ENCODE measurements at regions not wholly inside any gene's neighbourhood (a gene's known extent, or its start where the extent isn't known, plus 50 kb on each side); places are given as distances from the start of the nearest gene placed in this dataset.
"Not testable (repeated sequence)": the region's sequence is repeated elsewhere in the genome, so short reads cannot be mapped to it uniquely, and the experiment has no call there.

DNA sequence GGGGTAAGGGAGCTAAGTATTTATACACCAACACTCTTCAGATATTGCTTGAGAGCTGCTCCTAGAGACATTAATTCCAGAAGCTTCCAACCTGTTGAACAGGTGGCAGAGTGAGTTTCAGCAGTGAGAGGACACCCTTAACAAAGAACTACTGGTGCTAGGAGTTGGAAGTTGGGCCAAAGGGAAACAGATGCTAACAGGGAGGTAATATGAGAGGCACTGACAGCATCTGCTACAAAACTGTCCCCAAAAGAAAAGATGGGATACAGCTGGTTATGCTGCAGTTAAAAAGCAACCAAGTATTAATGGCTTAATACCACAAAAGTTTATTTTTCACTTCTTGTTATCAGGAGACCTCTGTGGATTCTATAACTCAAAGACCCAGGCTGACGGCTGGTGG is 104.5 kb upstream of the SATB1 start:
- H3K9me3 ChIP-seq (ENCODE audit: low read depth, low read length): no peaks in the 10 kb centered on the region
- TF ChIP-seq, protein P1, sequence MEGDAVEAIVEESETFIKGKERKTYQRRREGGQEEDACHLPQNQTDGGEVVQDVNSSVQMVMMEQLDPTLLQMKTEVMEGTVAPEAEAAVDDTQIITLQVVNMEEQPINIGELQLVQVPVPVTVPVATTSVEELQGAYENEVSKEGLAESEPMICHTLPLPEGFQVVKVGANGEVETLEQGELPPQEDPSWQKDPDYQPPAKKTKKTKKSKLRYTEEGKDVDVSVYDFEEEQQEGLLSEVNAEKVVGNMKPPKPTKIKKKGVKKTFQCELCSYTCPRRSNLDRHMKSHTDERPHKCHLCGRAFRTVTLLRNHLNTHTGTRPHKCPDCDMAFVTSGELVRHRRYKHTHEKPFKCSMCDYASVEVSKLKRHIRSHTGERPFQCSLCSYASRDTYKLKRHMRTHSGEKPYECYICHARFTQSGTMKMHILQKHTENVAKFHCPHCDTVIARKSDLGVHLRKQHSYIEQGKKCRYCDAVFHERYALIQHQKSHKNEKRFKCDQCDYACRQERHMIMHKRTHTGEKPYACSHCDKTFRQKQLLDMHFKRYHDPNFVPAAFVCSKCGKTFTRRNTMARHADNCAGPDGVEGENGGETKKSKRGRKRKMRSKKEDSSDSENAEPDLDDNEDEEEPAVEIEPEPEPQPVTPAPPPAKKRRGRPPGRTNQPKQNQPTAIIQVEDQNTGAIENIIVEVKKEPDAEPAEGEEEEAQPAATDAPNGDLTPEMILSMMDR (IDR thresholded peaks at IDR 0.05; ENCODE audit: extremely low read depth, low read depth, low read length): no peak
- H2AFZ ChIP-seq (ENCODE audit: low read length): no peak overlapping the region
- no peaks in the 10 kb centered on the region for H3K27me3 ChIP-seq (ENCODE audit: insufficient read depth, low read length)
- no peak overlapping the region for H3K4me2 ChIP-seq (ENCODE audit: insufficient read depth, low read length)
- no peaks in the 10 kb centered on the region for H4K20me1 ChIP-seq (ENCODE audit: insufficient read depth, low read length)
- H3K27ac ChIP-seq (ENCODE audit: low read depth, low read length): no peak overlapping the region
- H3K36me3 ChIP-seq (ENCODE audit: insufficient read depth, low read length): no peaks in the 10 kb centered on the region
- H3K79me2 ChIP-seq (ENCODE audit: insufficient read depth, low read length): no peaks in the 10 kb centered on the region
- no peaks in the 10 kb centered on the region for H3K4me1 ChIP-seq (ENCODE audit: insufficient read depth, low read length)
- H3K4me3 ChIP-seq (ENCODE audit: insufficient read depth, low read length): no peak overlapping the region
- no peak for DNase-seq (ENCODE audit: insufficient read length, low spot score, missing footprints)

DNA sequence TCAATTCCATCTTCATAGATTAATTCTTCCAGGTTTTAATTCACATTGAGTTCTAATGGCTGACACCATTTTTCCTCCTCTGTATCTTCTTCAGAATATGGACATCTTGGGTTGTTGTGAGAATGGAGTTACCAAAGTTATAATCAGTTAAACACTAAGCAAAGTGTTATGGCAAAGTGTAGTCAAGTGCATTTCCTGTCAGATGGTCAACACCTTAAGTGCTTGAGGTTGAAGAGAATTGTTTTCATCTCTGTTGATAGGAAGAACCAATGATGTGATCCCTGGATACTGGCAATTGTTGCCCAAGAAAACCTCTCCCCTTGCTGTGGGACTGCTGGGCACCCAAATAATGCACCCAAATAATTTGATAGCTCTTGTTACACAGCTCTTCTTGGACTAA is 102.6 kb upstream of the SATB1 start:
- Histone ChIP-seq H3K4me3 (ENCODE audit: insufficient read depth, low read length) (no peak overlapping the region), H3K4me1 (ENCODE audit: insufficient read depth, low read length) (no peaks in the 10 kb centered on the region), H3K36me3 (ENCODE audit: insufficient read depth, low read length) (no peaks in the 10 kb centered on the region), H3K27ac (ENCODE audit: low read depth, low read length) (no peak overlapping the region), H2AFZ (ENCODE audit: low read length) (no peak overlapping the region), H3K9me3 (ENCODE audit: low read depth, low read length) (no peaks in the 10 kb centered on the region), H3K79me2 (ENCODE audit: insufficient read depth, low read length) (no peaks in the 10 kb centered on the region), H4K20me1 (ENCODE audit: insufficient read depth, low read length) (no peaks in the 10 kb centered on the region), H3K4me2 (ENCODE audit: insufficient read depth, low read length) (no peak overlapping the region), H3K27me3 (ENCODE audit: insufficient read depth, low read length) (no peaks in the 10 kb centered on the region)
- TF ChIP-seq, protein P1 (IDR thresholded peaks at IDR 0.05; ENCODE audit: extremely low read depth, low read depth, low read length): no peak
- no peak for DNase-seq (ENCODE audit: insufficient read length, low spot score, missing footprints)

DNA sequence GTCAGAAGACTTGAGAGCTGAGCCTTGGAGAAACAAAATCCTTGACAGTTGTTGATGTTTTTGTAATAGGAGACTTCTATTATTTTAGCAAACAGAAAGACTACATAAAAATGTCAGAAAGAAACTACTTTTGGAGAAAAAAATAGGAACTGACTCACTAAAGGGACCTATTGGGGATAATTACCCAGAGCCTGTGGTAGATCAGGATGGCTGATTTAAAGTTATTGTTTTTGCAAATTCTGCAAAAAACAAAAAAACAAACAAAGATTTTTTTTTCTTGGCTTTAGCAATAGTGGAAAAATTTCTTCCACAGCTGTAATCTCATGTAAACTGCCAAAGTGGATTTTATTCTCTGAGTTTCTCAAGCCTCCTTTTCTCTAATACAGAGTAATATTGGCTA is 101.5 kb upstream of the SATB1 start:
- Histone ChIP-seq H3K4me1 (ENCODE audit: insufficient read depth, low read length) (no peaks in the 10 kb centered on the region), H2AFZ (ENCODE audit: low read length) (no peak overlapping the region), H3K4me2 (ENCODE audit: insufficient read depth, low read length) (no peak overlapping the region), H3K36me3 (ENCODE audit: insufficient read depth, low read length) (no peaks in the 10 kb centered on the region), H4K20me1 (ENCODE audit: insufficient read depth, low read length) (no peaks in the 10 kb centered on the region), H3K79me2 (ENCODE audit: insufficient read depth, low read length) (no peaks in the 10 kb centered on the region), H3K9me3 (ENCODE audit: low read depth, low read length) (no peaks in the 10 kb centered on the region), H3K27ac (ENCODE audit: low read depth, low read length) (no peak overlapping the region), H3K4me3 (ENCODE audit: insufficient read depth, low read length) (no peak overlapping the region), H3K27me3 (ENCODE audit: insufficient read depth, low read length) (no peaks in the 10 kb centered on the region)
- no peak for DNase-seq (ENCODE audit: insufficient read length, low spot score, missing footprints)
- TF ChIP-seq, protein P1 (IDR thresholded peaks at IDR 0.05; ENCODE audit: extremely low read depth, low read depth, low read length): no peak

DNA sequence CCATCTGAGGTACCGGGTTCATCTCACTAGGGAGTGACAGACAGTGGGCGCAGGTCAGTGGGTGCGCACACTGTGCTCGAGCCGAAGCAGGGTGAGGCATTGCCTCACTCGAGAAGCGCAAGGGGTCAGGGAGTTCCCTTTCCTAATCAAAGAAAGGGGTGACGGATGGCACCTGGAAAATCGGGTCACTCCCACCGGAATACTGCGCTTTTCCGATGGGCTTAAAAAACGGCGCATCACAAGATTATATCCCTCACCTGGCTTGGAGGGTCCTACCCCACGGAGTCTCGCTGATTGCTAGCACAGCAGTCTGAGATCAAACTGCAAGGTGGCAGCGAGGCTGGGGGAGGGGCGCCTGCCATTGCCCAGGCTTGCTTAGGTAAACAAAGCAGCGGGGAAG is 91.0 kb upstream of the SATB1 start:
- H3K27me3 ChIP-seq (ENCODE audit: insufficient read depth, low read length); H4K20me1 ChIP-seq (ENCODE audit: insufficient read depth, low read length); H2AFZ ChIP-seq (ENCODE audit: low read length); H3K4me3 ChIP-seq (ENCODE audit: insufficient read depth, low read length); H3K36me3 ChIP-seq (ENCODE audit: insufficient read depth, low read length); H3K9me3 ChIP-seq (ENCODE audit: low read depth, low read length); H3K79me2 ChIP-seq (ENCODE audit: insufficient read depth, low read length); H3K27ac ChIP-seq (ENCODE audit: low read depth, low read length); DNase-seq (ENCODE audit: insufficient read length, low spot score, missing footprints); H3K4me2 ChIP-seq (ENCODE audit: insufficient read depth, low read length); H3K4me1 ChIP-seq (ENCODE audit: insufficient read depth, low read length): not testable (repeated sequence)

DNA sequence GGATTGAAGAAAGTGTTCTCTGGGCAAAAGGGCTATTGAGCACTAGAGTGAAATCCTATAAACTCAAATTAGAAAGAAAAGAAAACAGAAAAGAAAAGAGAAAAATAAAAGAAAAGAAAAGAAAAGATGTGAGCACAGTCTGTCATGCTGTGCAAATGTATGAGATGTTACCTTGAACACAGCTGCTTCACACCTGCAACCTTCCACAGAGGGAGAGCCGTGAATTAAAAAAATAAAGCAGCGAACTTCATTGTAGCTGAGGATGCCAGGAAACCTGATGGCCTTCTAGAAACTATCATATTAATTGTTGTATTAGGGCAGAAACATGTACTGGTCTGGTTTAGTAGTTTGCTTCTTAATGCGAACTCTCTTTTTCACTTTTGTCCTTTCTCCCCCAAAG is 88.0 kb upstream of the SATB1 start:
- H3K4me2 ChIP-seq (ENCODE audit: insufficient read depth, low read length): no peak overlapping the region
- H3K4me1 ChIP-seq (ENCODE audit: insufficient read depth, low read length): no peaks in the 10 kb centered on the region
- no peaks in the 10 kb centered on the region for H3K9me3 ChIP-seq (ENCODE audit: low read depth, low read length)
- no peaks in the 10 kb centered on the region for H4K20me1 ChIP-seq (ENCODE audit: insufficient read depth, low read length)
- no peak overlapping the region for H3K27ac ChIP-seq (ENCODE audit: low read depth, low read length)
- H3K27me3 ChIP-seq (ENCODE audit: insufficient read depth, low read length): no peaks in the 10 kb centered on the region
- H3K4me3 ChIP-seq (ENCODE audit: insufficient read depth, low read length): no peak overlapping the region
- no peaks in the 10 kb centered on the region for H3K79me2 ChIP-seq (ENCODE audit: insufficient read depth, low read length)
- no peak for DNase-seq (ENCODE audit: insufficient read length, low spot score, missing footprints)
- TF ChIP-seq, protein P1 (IDR thresholded peaks at IDR 0.05; ENCODE audit: extremely low read depth, low read depth, low read length): no peak
- H3K36me3 ChIP-seq (ENCODE audit: insufficient read depth, low read length): no peaks in the 10 kb centered on the region
- no peak overlapping the region for H2AFZ ChIP-seq (ENCODE audit: low read length)

Measured in osteoblast (primary cell).